ENCODE measurements at regions not wholly inside any gene's neighbourhood (a gene's known extent, or its start where the extent isn't known, plus 50 kb on each side); places are given as distances from the start of the nearest gene placed in this dataset.

- TF ChIP-seq CTCF (IDR thresholded peaks at IDR 0.05; ENCODE audit: poor library complexity, severe bottlenecking) = no peak
- no peak for TF ChIP-seq RAD21 (conservative IDR thresholded peaks at IDR 0.05)
- no peak for TF ChIP-seq EZH2 (IDR thresholded peaks at IDR 0.05; ENCODE audit: borderline replicate concordance, insufficient read depth, low read length, poor library complexity, severe bottlenecking)
- no peak for TF ChIP-seq EP300 (conservative IDR thresholded peaks at IDR 0.05; ENCODE audit: poor library complexity, severe bottlenecking)
- no peak for TF ChIP-seq REST (IDR thresholded peaks at IDR 0.05; ENCODE audit: borderline replicate concordance)
- Histone ChIP-seq H3K9ac (ENCODE audit: low read length) (no peak overlapping the region), H2AFZ (ENCODE audit: low read depth, low read length) (no peak overlapping the region), H3K9me2 (ENCODE audit: insufficient read depth, low read length) (no peaks in the 10 kb centered on the region), H3F3A (ENCODE audit: insufficient read depth, low read length, poor library complexity, severe bottlenecking) (no peaks in the 10 kb centered on the region), H3K36me3 (ENCODE audit: insufficient read depth, low read length) (no peaks in the 10 kb centered on the region), H3K4me3 (ENCODE audit: low read length) (no peak overlapping the region), H3K4me2 (ENCODE audit: low read length) (no peak overlapping the region), H3K27ac (ENCODE audit: low read length) (no peak overlapping the region), H3K79me2 (replicated peaks; ENCODE audit: insufficient read depth, low read length) (no peaks in the 10 kb centered on the region), H3K27me3 (ENCODE audit: insufficient read depth, low read depth, low read length) (no peaks in the 10 kb centered on the region), H4K20me1 (ENCODE audit: insufficient read depth) (no peaks in the 10 kb centered on the region), H3K9me3 (ENCODE audit: low read length) (no peaks in the 10 kb centered on the region)
Measured at GRCh38 chr21:25296252-25296651, 311.0 kb downstream of the MRPL39 start.

GRCh38 chr21:25292396-25292795, 314.9 kb downstream of the MRPL39 start:
- H3K79me2 ChIP-seq (replicated peaks; ENCODE audit: insufficient read depth, low read length) = no peaks in the 10 kb centered on the region
- no peaks in the 10 kb centered on the region for H4K20me1 ChIP-seq (ENCODE audit: insufficient read depth)
- H2AFZ ChIP-seq (ENCODE audit: low read depth, low read length) = no peak overlapping the region
- no peaks in the 10 kb centered on the region for H3K9me2 ChIP-seq (ENCODE audit: insufficient read depth, low read length)
- no peak overlapping the region for H3K4me3 ChIP-seq (ENCODE audit: low read length)
- TF ChIP-seq EZH2 (IDR thresholded peaks at IDR 0.05; ENCODE audit: borderline replicate concordance, insufficient read depth, low read length, poor library complexity, severe bottlenecking) (no peak), MXI1 (conservative IDR thresholded peaks at IDR 0.05; ENCODE audit: poor library complexity, severe bottlenecking) (no peak), TAF1 (IDR thresholded peaks at IDR 0.05; ENCODE audit: low read depth) (no peak), SMC3 (conservative IDR thresholded peaks at IDR 0.05; ENCODE audit: poor library complexity) (no peak), EP300 (conservative IDR thresholded peaks at IDR 0.05; ENCODE audit: poor library complexity, severe bottlenecking) (no peak), CTCF (IDR thresholded peaks at IDR 0.05; ENCODE audit: poor library complexity, severe bottlenecking) (no peak), RAD21 (conservative IDR thresholded peaks at IDR 0.05) (no peak), POLR2AphosphoS5 (IDR thresholded peaks at IDR 0.05) (no peak), REST (IDR thresholded peaks at IDR 0.05; ENCODE audit: borderline replicate concordance) (no peak)
- H3K9me3 ChIP-seq (ENCODE audit: low read length) = no peaks in the 10 kb centered on the region
- no peaks in the 10 kb centered on the region for H3F3A ChIP-seq (ENCODE audit: insufficient read depth, low read length, poor library complexity, severe bottlenecking)
- H3K36me3 ChIP-seq (ENCODE audit: insufficient read depth, low read length) = no peaks in the 10 kb centered on the region
- H3K9ac ChIP-seq (ENCODE audit: low read length) = no peak overlapping the region
- H3K27me3 ChIP-seq (ENCODE audit: insufficient read depth, low read depth, low read length) = no peaks in the 10 kb centered on the region
- no peak overlapping the region for H3K4me2 ChIP-seq (ENCODE audit: low read length)
- H3K27ac ChIP-seq (ENCODE audit: low read length) = no peak overlapping the region

Measured in neural cell (in vitro differentiated cells).